Gastroesophageal sphincter (tissue), 4 donors: ENCODE measurements at regions not wholly inside any gene's neighbourhood (a gene's known extent, or its start where the extent isn't known, plus 50 kb on each side); places are given as distances from the start of the nearest gene placed in this dataset.

Source experiments
- ATAC-seq: fragments of 150-250 bp; one replicate; pipeline ENCODE4 v1.9.1; 2016; ENCODE audit warnings: mild to moderate bottlenecking, moderate library complexity
- H3K27ac ChIP-seq, 4 donors: fragments of 200-600 bp; sonication (generic) in 3 of 4; 1 replicate in 3 of 4; 2 replicates in 1 of 4; pipeline ENCODE4 v1.5.1; 2016 to 2019
- H3K27me3 ChIP-seq: fragments of 200-600 bp; sonication (generic); one replicate; pipeline ENCODE4 v1.5.1; 2019
- H3K36me3 ChIP-seq, 2 donors: fragments of 200-600 bp; sonication (generic); one replicate each; pipeline ENCODE4 v1.5.1; 2019; ENCODE audit warnings: control low read depth in 1 of 2
- H3K4me1 ChIP-seq, 3 donors: fragments of 200-600 bp; sonication (generic); 1 replicate in 2 of 3; 2 replicates in 1 of 3; pipeline ENCODE4 v1.5.1; 2016 to 2019; ENCODE audit warnings: control low read depth in 2 of 3
- H3K4me3 ChIP-seq, 2 donors: fragments of 200-600 bp; sonication (generic); one replicate each; pipeline ENCODE4 v1.5.1; 2019; ENCODE audit warnings: mild to moderate bottlenecking in 1 of 2, moderate library complexity in 1 of 2
- H3K9me3 ChIP-seq, 3 donors: fragments of 200-600 bp; sonication (generic); one replicate each; pipeline ENCODE4 v1.5.1; 2017 to 2019; ENCODE audit warnings: control low read depth in 2 of 3
- CTCF ChIP-seq, 4 experiments: fragments of 200-600 bp in 2 of 4; fragments of 450-650 bp in 2 of 4; sonication (generic) in 1 of 4; IDR thresholded peaks; one replicate each; pipeline ENCODE4 v1.5.1; 2017 to 2019; ENCODE audit warnings: antibody characterized with exemption in 4 of 4, mild to moderate bottlenecking in 2 of 4, moderate library complexity in 2 of 4
- EP300 ChIP-seq: sonication (generic); formaldehyde crosslinking; IDR thresholded peaks from one replicate; pipeline ENCODE4 v1.6.1; 2017; ENCODE audit warnings: antibody characterized with exemption, mild to moderate bottlenecking
- POLR2A ChIP-seq, 2 donors: fragments of 450-650 bp; IDR thresholded peaks; one replicate each; pipeline ENCODE4 v1.6.1; 2017; ENCODE audit warnings: antibody characterized with exemption in 2 of 2, mild to moderate bottlenecking in 2 of 2, moderate library complexity in 1 of 2
- POLR2AphosphoS5 ChIP-seq: sonication (generic); formaldehyde crosslinking; IDR thresholded peaks from one replicate; pipeline ENCODE4 v1.6.1; 2017; ENCODE audit warnings: antibody characterized with exemption
- WGBS, 2 donors: methylation state at CpG; one replicate each; pipeline ENCODE4 v1.1.5; 2018; ENCODE audit warnings: low coverage in 1 of 2; 5-methylcytosine and 5-hydroxymethylcytosine counted together

- H3K4me1 ChIP-seq = peaks cover 0 to 5% (median 5%) of the 10 kb centered on the region in 3 donors
- no peaks in the 10 kb centered on the region for H3K9me3 ChIP-seq
- WGBS, 2 donors = 84 to 93% methylated on average over 3 of the region's 3 CpGs
- H3K36me3 ChIP-seq = no peaks in the 10 kb centered on the region
- H3K4me3 ChIP-seq = no peak overlapping the region
- peaks cover 18% of the 10 kb centered on the region for H3K27me3 ChIP-seq
- no peak for TF ChIP-seq EP300
- no peak for TF ChIP-seq CTCF (IDR thresholded peaks at IDR 0.05)
- no peak for TF ChIP-seq POLR2AphosphoS5
- TF ChIP-seq POLR2A (IDR thresholded peaks at IDR 0.05) = no peak
- ATAC-seq = no peak
- H3K27ac ChIP-seq = no peak overlapping the region
These were observed 724.7 kb upstream of the TBX3 start for GRCh38 chr12:115408642-115409041.

- no peaks in the 10 kb centered on the region for H3K36me3 ChIP-seq
- no peak overlapping the region for H3K4me3 ChIP-seq
- ATAC-seq = no peak
- H3K27me3 ChIP-seq = peaks cover 18% of the 10 kb centered on the region
- peaks cover 0 to 5% (median 5%) of the 10 kb centered on the region in 3 donors for H3K4me1 ChIP-seq
- H3K9me3 ChIP-seq = no peaks in the 10 kb centered on the region
- no peak for TF ChIP-seq EP300
- TF ChIP-seq POLR2AphosphoS5 = no peak
- no peak for TF ChIP-seq CTCF (IDR thresholded peaks at IDR 0.05)
- no peak for TF ChIP-seq POLR2A (IDR thresholded peaks at IDR 0.05)
- H3K27ac ChIP-seq = no peak overlapping the region
These were observed 723.7 kb upstream of the TBX3 start for GRCh38 chr12:115407723-115408122.

GRCh38 chr12:115407036-115407435 lies 723.1 kb upstream of the TBX3 start:
- TF ChIP-seq POLR2AphosphoS5 = no peak
- no peak for TF ChIP-seq POLR2A (IDR thresholded peaks at IDR 0.05)
- TF ChIP-seq CTCF (IDR thresholded peaks at IDR 0.05) = no peak
- TF ChIP-seq EP300 = no peak

GRCh38 chr12:115405471-115405860 lies 721.5 kb upstream of the TBX3 start:
- Histone ChIP-seq H3K36me3 (no peaks in the 10 kb centered on the region), H3K27me3 (peaks cover 18% of the 10 kb centered on the region), H3K9me3 (no peaks in the 10 kb centered on the region), H3K4me3 (no peak overlapping the region), H3K27ac (no peak overlapping the region), H3K4me1 (peaks cover 0 to 5% (median 5%) of the 10 kb centered on the region in 3 donors)
- WGBS, 2 donors = 74 to 93% methylated on average over 4 of the region's 4 CpGs
- no peak for ATAC-seq
- TF ChIP-seq POLR2A (IDR thresholded peaks at IDR 0.05) (no peak), CTCF (IDR thresholded peaks at IDR 0.05) (no peak), POLR2AphosphoS5 (no peak), EP300 (no peak)

More at GRCh38 chr12:115407036-115407435, 723.1 kb upstream of the TBX3 start:
- WGBS, 2 donors = 72 to 93% methylated on average over 3 of the region's 6 CpGs
- Histone ChIP-seq H3K27me3 (peaks cover 18% of the 10 kb centered on the region), H3K9me3 (no peaks in the 10 kb centered on the region), H3K4me1 (peaks cover 0 to 5% (median 5%) of the 10 kb centered on the region in 3 donors), H3K4me3 (no peak overlapping the region), H3K27ac (no peak overlapping the region), H3K36me3 (no peaks in the 10 kb centered on the region)
- ATAC-seq = no peak

GRCh38 chr12:115404761-115405470 lies 720.9 kb upstream of the TBX3 start:
- Histone ChIP-seq H3K27ac (peak overlapping the region in 1 of 4 donors; percentile 8), H3K36me3 (no peaks in the 10 kb centered on the region), H3K4me3 (no peak overlapping the region), H3K4me1 (peaks cover 0 to 5% (median 5%) of the 10 kb centered on the region in 3 donors), H3K9me3 (no peaks in the 10 kb centered on the region), H3K27me3 (peaks cover 18% of the 10 kb centered on the region)
- peak; percentile 14 for TF ChIP-seq POLR2AphosphoS5
- TF ChIP-seq CTCF (IDR thresholded peaks at IDR 0.05) = no peak
- no peak for TF ChIP-seq EP300
- 12 to 27% methylated on average over 8 of the region's 9 CpGs for WGBS, 2 donors
- no peak for ATAC-seq
